B cell (primary cell): ENCODE measurements at regions not wholly inside any gene's neighbourhood (a gene's known extent, or its start where the extent isn't known, plus 50 kb on each side); places are given as distances from the start of the nearest gene placed in this dataset.

Experiments used
- ATAC-seq: fragments of 200-7000 bp; cut with Tn5 transposase; one replicate; pipeline ENCODE4 v1.10.0; 2021; ENCODE audit warnings: low read depth, mild to moderate bottlenecking, moderate number of reproducible peaks, moderate library complexity
- CTCF ChIA-PET: fragments of 350-600 bp; sonication (Branson Sonifier 250); formaldehyde crosslinking; loops from one replicate; lab custom pipeline; 2021; ENCODE audit warnings: antibody characterized with exemption, inconsistent platforms; lab: Charles Lee
- POLR2A ChIA-PET: fragments of 350-600 bp; sonication (Branson Sonifier 250); formaldehyde crosslinking; loops from one replicate; lab custom pipeline; 2021; ENCODE audit warnings: antibody characterized with exemption; lab: Charles Lee
- DNase-seq: peaks from one replicate; pipeline ENCODE4 v3.0.0; 2013
- H2AFZ ChIP-seq: 2 replicates; pipeline ENCODE4 v1.6.1; 2012; ENCODE audit warnings: mild to moderate bottlenecking, low read depth, low read length; ENCODE audit not compliant: insufficient read depth, poor library complexity, severe bottlenecking
- H3K27ac ChIP-seq, 2 donors: 1 replicate in 1 of 2; 2 replicates in 1 of 2; pipeline ENCODE4 v1.5.1; 2012 to 2013; ENCODE audit warnings: low read length in 2 of 2, mild to moderate bottlenecking in 2 of 2, moderate library complexity in 1 of 2
- H3K27me3 ChIP-seq, 4 experiments: fragments of 200-600 bp in 1 of 4; sonication (generic) in 1 of 4; replicated peaks in 1 of 4; 1 replicate in 2 of 4; 2 replicates in 2 of 4; pipeline versions ENCODE4 v1.6.1 to v1.7.0; 2013 to 2016; ENCODE audit warnings: low read length in 3 of 4, mild to moderate bottlenecking in 2 of 4, mixed read lengths in 1 of 4, moderate library complexity in 1 of 4; ENCODE audit not compliant: insufficient read depth in 4 of 4, control insufficient read depth in 3 of 4; ENCODE audit errors: control extremely low read depth in 1 of 4
- H3K36me3 ChIP-seq, 2 experiments: replicated peaks in 1 of 2; 1 replicate in 1 of 2; 2 replicates in 1 of 2; pipeline versions ENCODE4 v1.6.1 to v1.7.1; 2013; ENCODE audit warnings: low read length in 1 of 2; ENCODE audit not compliant: insufficient read depth in 2 of 2, control insufficient read depth in 1 of 2; ENCODE audit errors: control extremely low read depth in 1 of 2, extremely low read depth in 1 of 2
- H3K4me1 ChIP-seq, 2 donors: fragments of 200-600 bp in 1 of 2; sonication (generic) in 1 of 2; 1 replicate in 1 of 2; 2 replicates in 1 of 2; pipeline versions ENCODE4 v1.5.1 to v1.6.1; 2013 to 2017; ENCODE audit warnings: low read length in 2 of 2; ENCODE audit not compliant: control insufficient read depth in 2 of 2, insufficient read depth in 2 of 2
- H3K4me2 ChIP-seq: replicated peaks from 2 replicates; pipeline ENCODE3; 2012; ENCODE audit warnings: mild to moderate bottlenecking, low read depth, low read length; ENCODE audit not compliant: poor library complexity, severe bottlenecking
- H3K4me3 ChIP-seq, 5 experiments: fragments of 200-600 bp in 1 of 5; sonication (generic) in 1 of 5; 1 replicate in 3 of 5; 2 replicates in 2 of 5; pipeline versions ENCODE4 v1.5.1 to v1.7.0; 2011 to 2016; ENCODE audit warnings: low read length in 4 of 5, mild to moderate bottlenecking in 4 of 5, low read depth in 2 of 5, control low read depth in 1 of 5, moderate library complexity in 1 of 5; ENCODE audit not compliant: insufficient read depth in 1 of 5; ENCODE audit errors: control extremely low read depth in 1 of 5, extremely low read depth in 1 of 5
- H3K79me2 ChIP-seq: fragments of 200-600 bp; sonication (generic); one replicate; pipeline ENCODE4 v1.6.0; 2016; ENCODE audit warnings: low read length; ENCODE audit not compliant: control insufficient read depth, insufficient read depth
- H3K9ac ChIP-seq: fragments of 200-600 bp; sonication (generic); 2 replicates; pipeline ENCODE4 v1.6.1; 2017; ENCODE audit warnings: mild to moderate bottlenecking, low read length, moderate library complexity
- H3K9me3 ChIP-seq, 3 donors: one replicate each; pipeline versions ENCODE4 v1.6.1 to v1.7.1; 2013; ENCODE audit warnings: low read length in 2 of 3; ENCODE audit not compliant: control insufficient read depth in 2 of 3, insufficient read depth in 1 of 3; ENCODE audit errors: control extremely low read depth in 1 of 3
- H4K20me1 ChIP-seq: 2 replicates; pipeline ENCODE4 v1.6.0; 2012; ENCODE audit warnings: mild to moderate bottlenecking, low read length; ENCODE audit not compliant: insufficient read depth, control insufficient read depth, poor library complexity, severe bottlenecking
- H3K27ac Mint-ChIP-seq: one replicate; pipeline ENCODE4 v1.8.0; 2021; ENCODE audit warnings: mixed read lengths
- H3K27me3 Mint-ChIP-seq: one replicate; pipeline ENCODE4 v1.8.0; 2021; ENCODE audit warnings: mixed read lengths
- H3K4me1 Mint-ChIP-seq: one replicate; pipeline ENCODE4 v1.8.0; 2021; ENCODE audit warnings: mixed read lengths
- H3K4me3 Mint-ChIP-seq: one replicate; pipeline ENCODE4 v1.8.0; 2021; ENCODE audit warnings: mixed read lengths
- H3K9me3 Mint-ChIP-seq: one replicate; pipeline ENCODE4 v1.8.0; 2022; ENCODE audit warnings: mixed read lengths; ENCODE audit not compliant: insufficient read depth
- EZH2 ChIP-seq: IDR thresholded peaks from 2 replicates; pipeline ENCODE4 v1.6.1; 2012; ENCODE audit warnings: borderline replicate concordance, low read depth, mild to moderate bottlenecking, moderate library complexity, low read length; ENCODE audit not compliant: insufficient read depth, poor library complexity, severe bottlenecking
- WGBS: methylation state at CpG from one replicate; pipeline ENCODE4 v1.1.5; 2013; ENCODE audit warnings: missing lambda C conversion rate; ENCODE audit not compliant: insufficient coverage; 5-methylcytosine and 5-hydroxymethylcytosine counted together
- intact Hi-C: fragments of 100-400 bp; cut with micrococcal nuclease; formaldehyde crosslinking; loops from one replicate; pipeline ENCODE4 v1.10.0; 2022
- TF ChIP-seq, protein P1 (sequence below): fragments of 200-600 bp; IDR thresholded peaks from one replicate; pipeline ENCODE4 v1.8.0; 2022; ENCODE audit warnings: antibody characterized with exemption, mild to moderate bottlenecking

DNA sequence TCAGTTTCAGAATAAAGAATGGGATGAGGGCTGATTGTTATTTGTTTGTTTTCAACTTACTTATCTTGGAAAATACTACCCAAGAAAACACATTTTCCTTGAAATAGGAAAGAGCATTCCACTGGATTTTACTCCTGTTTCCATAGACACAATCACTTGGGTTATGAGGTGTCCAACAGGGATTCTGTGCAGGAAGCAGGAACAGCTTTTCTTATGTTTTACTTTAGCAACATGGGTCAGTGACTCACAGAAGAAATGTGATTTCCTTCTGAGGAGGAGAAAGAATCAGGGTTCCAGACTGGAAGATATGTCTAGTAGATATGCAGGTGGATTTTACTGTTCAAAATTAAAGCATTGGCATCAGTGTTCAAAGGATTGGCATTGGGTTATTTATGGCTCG is 180.8 kb upstream of the GPC6 start:
- WGBS: 100% methylated on average over 1 of the region's 1 CpG
- H3K36me3 ChIP-seq: no peaks in the 10 kb centered on the region
- no peak overlapping the region for H2AFZ ChIP-seq
- Mint-ChIP-seq H3K4me3 (no peak overlapping the region), H3K27ac (no peak overlapping the region), H3K27me3 (no peaks in the 10 kb centered on the region), H3K4me1 (no peaks in the 10 kb centered on the region), H3K9me3 (no peaks in the 10 kb centered on the region)
- no peak overlapping the region for H3K27ac ChIP-seq
- intact Hi-C loops: no loop called here
- DNase-seq: no peak
- H3K4me3 ChIP-seq: no peak overlapping the region
- CTCF ChIA-PET: no interaction called here
- POLR2A ChIA-PET: no interaction called here
- H3K4me2 ChIP-seq: no peak overlapping the region
- H3K9me3 ChIP-seq: peaks cover 0 to 3% (median 1%) of the 10 kb centered on the region in 3 donors
- ATAC-seq: no peak
- H3K4me1 ChIP-seq: no peaks in the 10 kb centered on the region
- H4K20me1 ChIP-seq: no peaks in the 10 kb centered on the region
- TF ChIP-seq, protein P1, sequence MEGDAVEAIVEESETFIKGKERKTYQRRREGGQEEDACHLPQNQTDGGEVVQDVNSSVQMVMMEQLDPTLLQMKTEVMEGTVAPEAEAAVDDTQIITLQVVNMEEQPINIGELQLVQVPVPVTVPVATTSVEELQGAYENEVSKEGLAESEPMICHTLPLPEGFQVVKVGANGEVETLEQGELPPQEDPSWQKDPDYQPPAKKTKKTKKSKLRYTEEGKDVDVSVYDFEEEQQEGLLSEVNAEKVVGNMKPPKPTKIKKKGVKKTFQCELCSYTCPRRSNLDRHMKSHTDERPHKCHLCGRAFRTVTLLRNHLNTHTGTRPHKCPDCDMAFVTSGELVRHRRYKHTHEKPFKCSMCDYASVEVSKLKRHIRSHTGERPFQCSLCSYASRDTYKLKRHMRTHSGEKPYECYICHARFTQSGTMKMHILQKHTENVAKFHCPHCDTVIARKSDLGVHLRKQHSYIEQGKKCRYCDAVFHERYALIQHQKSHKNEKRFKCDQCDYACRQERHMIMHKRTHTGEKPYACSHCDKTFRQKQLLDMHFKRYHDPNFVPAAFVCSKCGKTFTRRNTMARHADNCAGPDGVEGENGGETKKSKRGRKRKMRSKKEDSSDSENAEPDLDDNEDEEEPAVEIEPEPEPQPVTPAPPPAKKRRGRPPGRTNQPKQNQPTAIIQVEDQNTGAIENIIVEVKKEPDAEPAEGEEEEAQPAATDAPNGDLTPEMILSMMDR: no peak
- no peaks in the 10 kb centered on the region for H3K27me3 ChIP-seq
- no peaks in the 10 kb centered on the region for H3K79me2 ChIP-seq
- no peak overlapping the region for H3K9ac ChIP-seq

DNA sequence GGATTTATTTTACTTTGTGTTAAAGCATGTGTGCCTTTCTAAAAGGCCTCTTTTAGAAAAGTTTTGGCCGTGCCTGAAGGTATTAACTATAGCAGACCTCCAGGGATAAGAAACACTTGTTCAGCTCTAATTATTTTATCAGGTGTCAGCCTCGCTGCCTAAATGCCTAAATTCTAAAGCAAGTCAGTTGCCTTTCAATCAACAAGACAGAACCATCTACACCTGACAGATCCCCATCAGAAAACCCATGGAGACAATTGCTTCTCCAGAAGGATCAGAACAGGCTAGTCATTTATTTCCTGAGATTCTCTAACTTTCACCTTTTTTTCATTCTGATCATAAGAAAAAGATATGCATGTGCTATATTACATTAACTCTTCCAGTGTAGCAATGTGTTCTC is 171.4 kb upstream of the GPC6 start:
- peaks cover 0 to 3% (median 2%) of the 10 kb centered on the region in 3 donors for H3K9me3 ChIP-seq
- no peak overlapping the region for H3K9ac ChIP-seq
- no peaks in the 10 kb centered on the region for H3K27me3 Mint-ChIP-seq
- H3K4me3 Mint-ChIP-seq: no peak overlapping the region
- DNase-seq (no peak), ATAC-seq (no peak)
- no peak overlapping the region for H2AFZ ChIP-seq
- no peaks in the 10 kb centered on the region for H3K4me1 Mint-ChIP-seq
- no peaks in the 10 kb centered on the region for H3K36me3 ChIP-seq
- no peaks in the 10 kb centered on the region for H3K79me2 ChIP-seq
- H3K4me1 ChIP-seq: no peaks in the 10 kb centered on the region
- H3K9me3 Mint-ChIP-seq: peaks cover 2% of the 10 kb centered on the region
- TF ChIP-seq, protein P1: no peak
- TF ChIP-seq EZH2: no peak
- H4K20me1 ChIP-seq: no peaks in the 10 kb centered on the region
- H3K4me3 ChIP-seq: no peak overlapping the region
- ChIA-PET CTCF (no interaction called here), POLR2A (no interaction called here)
- 63% methylated on average over 2 of the region's 2 CpGs for WGBS
- H3K27ac ChIP-seq: no peak overlapping the region
- no peak overlapping the region for H3K4me2 ChIP-seq
- H3K27ac Mint-ChIP-seq: no peak overlapping the region
- H3K27me3 ChIP-seq: no peaks in the 10 kb centered on the region
- intact Hi-C loops: no loop called here
